Caki2 (cell line): ENCODE measurements at regions not wholly inside any gene's neighbourhood (a gene's known extent, or its start where the extent isn't known, plus 50 kb on each side); places are given as distances from the start of the nearest gene placed in this dataset.

Experiments used
- DNase-seq: peaks from one replicate; pipeline ENCODE4 v3.0.0-alpha.2; 2015; ENCODE audit warnings: low read depth
- in situ Hi-C: cut with HindIII; loops from 2 replicates; pipeline ENCODE4 v1.10.0; 2016; ENCODE audit warnings: low sequenced_read_pairs, low pct_unique_long_range_greater_than_20kb, mixed read lengths

DNA sequence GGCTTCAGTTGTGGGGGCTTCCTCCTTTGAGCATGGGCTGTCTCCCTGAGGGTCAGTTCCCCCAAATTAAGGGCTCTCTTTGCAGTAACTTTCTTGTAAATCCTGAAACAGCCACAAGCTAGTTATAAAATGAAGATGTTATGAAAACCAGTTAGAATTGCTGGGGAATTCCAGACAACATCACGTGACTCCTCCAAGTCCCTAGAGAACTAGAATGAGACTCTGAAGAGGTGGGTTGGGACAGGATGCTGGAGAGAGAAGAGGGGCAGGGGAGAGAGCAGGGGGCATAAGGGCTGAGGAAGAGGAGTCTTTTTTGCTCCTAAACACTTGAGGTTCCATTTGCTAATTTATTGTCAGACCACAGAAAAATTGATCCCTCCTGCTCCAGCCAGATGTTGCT, 380.3 kb downstream of the DHX35 start:
- in situ Hi-C loops: no loop called here

DNA sequence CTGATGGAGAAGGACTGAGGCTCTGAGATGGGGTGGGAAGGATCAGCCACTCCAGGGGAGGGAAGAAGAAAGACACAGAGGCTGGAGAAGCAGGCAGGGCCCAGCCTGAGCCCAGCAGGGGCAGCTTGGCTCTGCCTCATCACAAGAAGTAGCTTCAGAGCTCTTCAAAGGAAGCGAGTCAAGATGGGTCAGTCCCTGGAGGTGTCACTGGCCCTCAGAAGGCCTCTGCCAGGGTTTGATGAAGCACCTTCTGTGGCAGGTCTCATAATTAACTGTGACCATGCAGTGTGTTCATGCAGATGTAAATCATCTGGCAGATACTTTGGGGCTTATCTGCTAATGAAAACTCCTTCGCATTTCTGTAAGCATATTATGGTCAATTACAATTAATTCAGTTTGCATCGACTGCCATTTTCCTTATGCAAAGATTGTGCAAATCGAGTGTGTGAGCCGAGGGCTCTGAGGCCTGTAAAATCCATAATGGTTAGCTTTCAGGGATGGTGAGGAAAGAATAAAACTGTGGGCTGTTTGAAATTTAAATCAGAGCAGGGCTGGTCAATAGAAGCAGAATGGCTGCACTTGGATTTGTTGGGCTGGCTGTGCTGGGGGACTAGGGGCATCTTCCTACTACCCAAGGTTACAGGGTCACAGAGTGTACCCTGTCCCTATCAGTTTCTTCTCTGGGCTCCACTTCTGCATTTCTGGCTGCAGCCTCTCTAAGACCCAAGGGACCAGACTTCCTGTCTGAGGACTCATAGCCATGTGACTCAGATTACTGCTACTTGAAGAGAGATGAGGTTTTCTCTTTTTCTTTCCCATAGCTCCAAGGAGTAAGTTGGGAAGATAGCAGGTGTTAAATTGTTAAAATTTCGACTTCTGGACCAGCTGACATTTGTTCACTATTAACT, 376.6 kb downstream of the DHX35 start:
- no peak for DNase-seq
- in situ Hi-C loops: no loop called here

More for the DNA sequence above, 380.3 kb downstream of the DHX35 start:
- no peak for DNase-seq

DNA sequence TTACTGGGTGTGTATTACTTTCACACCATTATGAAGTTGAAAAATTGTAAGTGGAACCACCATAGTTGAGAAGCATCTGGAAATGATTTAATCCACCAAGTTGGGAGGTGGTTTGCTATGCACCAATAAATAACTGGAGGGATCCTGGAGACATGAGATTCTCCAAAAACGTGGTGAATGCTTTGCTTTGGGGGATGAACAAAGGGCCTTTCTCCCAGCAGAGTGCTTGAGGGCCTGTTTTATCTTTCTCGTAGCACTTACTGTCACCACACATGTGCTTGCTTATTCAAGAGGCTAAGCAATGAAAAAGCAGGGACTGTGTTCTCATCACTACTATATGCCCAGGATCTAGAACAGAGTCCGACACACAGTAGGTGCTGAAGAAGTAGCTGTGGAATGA, 371.1 kb downstream of the DHX35 start:
- in situ Hi-C loops: no loop called here
- DNase-seq: no peak

DNA sequence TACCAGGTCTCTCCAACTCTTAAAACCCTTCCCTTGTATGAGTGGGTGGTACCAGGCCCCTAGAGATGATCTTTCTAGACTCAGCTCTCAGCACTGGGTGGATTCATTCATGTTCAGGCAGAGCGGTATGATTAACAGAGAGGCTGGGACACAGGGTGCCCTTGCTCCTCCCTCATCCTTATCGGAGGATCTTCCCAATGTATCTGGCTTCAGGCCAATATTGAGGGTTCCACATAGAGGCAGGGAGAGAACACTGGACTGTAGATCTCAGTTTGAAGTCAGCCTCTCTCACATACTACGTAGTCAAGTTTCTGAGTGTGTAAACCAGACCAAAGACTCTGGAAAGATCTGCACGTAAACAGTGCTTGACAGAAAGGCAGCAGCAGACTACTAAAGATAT, 366.2 kb downstream of the DHX35 start:
- in situ Hi-C loops: no loop called here
- DNase-seq: no peak

DNA sequence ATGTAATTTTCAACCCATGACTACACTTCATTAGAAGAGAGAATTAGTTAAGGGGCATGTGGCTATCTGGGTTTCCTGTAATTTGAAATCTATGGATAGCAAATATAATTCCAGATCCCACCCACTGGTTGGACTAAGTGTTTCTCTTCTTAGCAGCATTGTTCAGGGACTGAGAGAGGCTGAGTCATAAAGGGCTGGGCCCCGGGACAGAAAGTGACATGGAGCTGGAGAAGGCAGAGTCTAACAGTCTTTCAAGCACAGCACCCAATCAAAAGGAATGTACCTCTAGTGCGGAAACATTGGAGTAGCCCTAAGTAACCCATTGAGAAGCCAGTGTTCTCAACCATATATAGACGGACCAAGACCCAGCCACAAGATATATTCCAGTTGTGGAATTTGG, 363.9 kb downstream of the DHX35 start:
- no peak for DNase-seq
- in situ Hi-C loops: no loop called here

DNA sequence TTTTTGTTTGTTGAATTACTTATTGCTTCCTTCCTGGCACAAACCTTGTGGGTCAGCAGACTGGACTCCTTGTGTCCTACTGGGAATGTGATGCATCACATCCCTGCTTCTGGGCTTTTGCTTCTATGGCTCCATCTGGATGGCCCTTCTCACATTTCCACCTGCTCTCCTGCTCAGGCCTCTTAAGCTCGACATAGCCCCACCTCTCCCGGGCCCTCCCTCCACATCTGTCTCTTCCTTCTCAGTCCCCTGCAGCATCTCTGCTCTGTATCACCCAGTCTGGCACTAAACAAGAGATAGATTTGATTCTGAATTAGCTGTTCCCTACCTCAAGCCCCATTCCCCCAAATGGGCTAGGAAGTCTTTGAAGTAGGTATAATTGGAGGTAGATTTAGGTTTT, 356.8 kb downstream of the DHX35 start:
- DNase-seq: no peak
- in situ Hi-C loops: no loop called here

DNA sequence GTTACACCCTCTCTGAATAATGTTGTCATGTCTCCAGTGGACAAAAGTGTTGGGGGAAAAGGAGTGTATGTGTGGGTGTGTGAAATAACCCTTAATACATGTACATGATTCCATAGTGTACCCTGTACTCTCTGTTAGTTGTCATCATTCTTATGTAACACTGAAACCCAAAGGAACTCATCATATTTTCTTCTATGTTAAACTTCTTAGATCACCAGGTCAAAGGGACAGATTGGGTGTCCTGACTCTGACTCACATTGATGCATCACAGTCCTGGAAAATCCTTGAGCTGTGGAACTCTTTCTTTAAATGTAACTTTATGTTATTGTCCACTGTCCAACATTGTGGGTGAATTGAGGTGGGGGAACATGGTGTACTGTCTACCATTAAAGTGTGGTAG, 350.5 kb downstream of the DHX35 start:
- no peak for DNase-seq
- in situ Hi-C loops: no loop called here

DNA sequence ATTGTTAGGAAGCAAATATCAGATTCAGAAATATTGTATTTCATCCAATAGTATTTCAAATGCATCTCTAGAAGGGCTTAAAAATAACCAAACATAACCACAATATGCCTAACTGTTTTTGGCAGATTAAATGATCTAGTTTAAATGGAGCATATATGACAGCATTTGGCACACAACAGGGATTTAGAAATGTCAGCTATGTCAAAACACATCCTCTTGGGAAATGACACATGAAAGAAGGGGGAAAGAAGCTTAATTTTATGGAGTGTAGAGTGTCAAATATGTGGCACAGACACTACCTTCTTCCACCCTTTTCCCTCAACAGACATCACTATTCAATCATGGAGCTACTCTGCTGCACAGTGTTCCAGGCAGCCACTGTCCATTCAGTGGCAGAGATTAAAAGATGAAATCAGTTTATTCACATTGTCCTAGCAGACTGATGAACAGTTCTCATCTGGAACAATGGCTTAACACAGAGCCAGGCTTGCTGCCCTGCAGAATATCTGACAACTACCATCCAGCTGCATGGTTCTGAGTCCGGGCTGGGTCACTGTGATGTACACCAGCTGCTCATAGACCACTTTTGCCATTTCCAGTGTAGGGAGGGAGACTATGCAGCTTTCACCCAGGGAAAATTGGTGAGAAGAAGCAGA, 349.8 kb downstream of the DHX35 start:
- in situ Hi-C loops: no loop called here

DNA sequence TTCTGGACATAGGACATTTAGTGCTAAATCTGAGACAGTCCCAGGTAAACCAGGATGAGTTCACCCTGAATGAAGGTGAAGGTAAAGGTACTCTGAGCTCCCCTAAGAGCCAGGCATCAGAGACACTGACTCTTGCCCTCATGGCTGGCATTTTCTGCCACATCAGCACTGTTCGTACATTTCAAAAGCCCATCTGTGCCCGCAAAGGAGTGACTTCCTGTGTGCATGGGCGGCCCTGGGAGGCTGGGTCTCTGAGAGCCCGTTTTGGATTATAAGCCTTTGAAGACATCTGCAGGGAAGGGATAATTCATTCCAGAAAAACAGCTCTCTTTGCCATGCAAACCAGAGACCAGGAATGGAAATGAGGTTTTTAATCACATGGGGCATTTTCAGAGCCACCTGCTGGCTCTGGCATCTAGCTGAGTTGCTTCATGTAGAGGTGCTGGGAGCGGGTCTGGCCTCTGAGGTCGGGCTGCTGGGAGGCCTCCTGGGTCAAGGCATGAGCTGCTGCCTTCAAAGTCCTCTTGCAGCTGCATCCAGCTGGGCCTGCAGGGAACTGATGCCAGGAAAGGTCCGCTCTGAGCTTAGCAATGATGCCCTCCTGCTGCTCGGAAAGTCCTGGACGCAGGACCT, 348.3 kb downstream of the DHX35 start:
- DNase-seq: no peak
- in situ Hi-C loops: no loop called here

More for the DNA sequence above, 349.8 kb downstream of the DHX35 start:
- no peak for DNase-seq

DNA sequence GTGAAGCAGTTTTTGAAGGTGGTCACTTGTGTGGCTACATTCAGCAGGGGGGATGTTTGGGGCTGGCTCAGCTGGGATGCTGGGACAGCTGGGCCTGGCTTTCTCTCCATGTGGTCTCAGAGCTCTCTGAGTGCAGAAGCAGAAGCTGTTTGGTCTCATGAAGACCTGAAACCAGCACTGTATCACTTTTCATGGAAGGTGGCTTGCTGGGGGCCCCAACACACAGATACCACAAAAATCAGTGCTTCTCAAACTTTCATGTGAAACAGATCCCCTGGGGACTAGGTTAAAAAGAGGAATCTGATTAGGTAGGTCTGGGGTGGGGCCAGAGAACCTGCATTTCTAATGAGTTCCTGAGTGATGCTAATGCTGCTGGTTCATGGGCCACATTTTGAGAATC, 347.3 kb downstream of the DHX35 start:
- no peak for DNase-seq
- in situ Hi-C loops: no loop called here

DNA sequence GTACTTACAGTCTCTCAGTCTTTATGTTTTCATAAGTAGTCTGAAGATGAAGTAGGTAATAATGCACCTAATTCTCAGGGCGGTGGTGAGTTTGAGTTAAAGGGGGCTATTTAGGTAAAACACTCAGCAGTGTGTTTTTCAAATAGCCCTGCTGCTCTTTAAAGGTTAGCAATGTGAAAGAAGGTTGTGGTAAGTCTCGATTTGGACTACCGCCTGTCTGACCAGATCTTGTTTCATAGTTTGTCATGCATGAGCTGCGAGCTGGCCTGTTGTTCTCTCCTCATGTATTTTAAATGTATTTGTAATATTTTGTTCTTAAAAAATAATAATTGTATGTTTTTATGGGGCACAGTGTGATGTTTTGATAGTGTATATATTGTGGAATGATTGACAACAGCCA, 340.2 kb downstream of the DHX35 start:
- in situ Hi-C loops: no loop called here
- no peak for DNase-seq

DNA sequence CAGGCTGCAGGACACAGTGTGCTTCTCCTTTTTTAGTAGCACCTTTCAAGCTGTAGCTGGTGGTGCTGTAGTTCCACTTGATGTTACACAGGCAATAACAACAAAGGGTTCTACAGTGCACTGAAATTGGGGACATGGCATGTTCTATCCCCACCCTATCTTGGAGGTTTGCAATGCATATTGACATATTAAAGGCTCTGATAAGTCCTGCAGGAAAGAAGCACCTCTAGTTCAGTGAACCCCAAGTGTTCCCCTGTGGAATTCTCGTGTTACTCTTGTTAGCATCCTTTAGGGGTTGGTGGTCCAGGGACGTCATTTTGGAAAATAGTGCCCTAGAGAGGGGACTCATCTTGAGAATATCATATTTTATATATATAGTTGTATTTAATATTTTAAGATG, 337.6 kb downstream of the DHX35 start:
- DNase-seq: no peak
- in situ Hi-C loops: no loop called here

DNA sequence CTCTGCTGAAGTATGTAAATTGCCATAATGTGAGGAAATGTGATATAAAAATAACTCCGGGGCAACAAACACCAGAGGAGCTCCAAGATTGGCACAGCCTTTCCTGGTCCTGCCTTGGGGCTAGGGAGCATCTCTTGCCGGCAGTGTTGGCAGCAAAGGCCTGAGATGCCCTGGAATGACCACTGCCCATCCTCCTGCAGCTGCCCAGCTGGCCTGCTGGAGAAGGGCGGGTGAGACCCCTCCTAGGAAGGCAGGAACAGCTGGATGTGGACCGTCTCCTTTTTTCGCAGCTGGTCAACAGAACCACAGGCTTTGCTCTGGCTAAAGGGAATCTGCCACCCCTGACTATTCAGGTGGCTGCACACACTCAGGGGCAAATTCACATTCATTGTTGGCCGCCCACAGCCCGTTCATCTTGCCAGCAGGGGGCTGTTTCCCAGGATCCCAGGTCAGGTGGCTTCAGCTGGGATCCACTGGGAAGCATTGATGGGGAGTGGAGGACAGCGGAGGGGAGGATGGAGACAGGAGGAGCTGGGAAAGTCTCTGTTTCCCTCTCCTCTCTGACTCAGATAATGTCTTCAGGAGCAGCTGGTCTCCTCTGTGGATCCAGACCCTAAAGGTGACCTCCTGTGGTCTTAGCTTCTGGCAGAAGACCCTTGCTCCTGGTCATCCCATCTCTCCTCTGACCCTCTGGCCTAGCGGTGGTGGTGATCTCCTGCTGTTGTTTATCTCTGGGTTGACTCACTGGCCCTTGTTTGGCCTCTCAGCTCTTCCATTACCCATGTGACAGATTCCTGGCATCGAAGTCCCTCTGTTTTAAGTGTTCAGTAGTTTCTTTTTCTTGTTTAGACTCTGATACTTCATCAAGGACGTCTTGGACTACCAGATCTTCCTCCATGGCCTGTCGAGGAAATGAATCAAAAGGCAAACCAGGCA, 336.7 kb downstream of the DHX35 start:
- in situ Hi-C loops: no loop called here
- DNase-seq: no peak

DNA sequence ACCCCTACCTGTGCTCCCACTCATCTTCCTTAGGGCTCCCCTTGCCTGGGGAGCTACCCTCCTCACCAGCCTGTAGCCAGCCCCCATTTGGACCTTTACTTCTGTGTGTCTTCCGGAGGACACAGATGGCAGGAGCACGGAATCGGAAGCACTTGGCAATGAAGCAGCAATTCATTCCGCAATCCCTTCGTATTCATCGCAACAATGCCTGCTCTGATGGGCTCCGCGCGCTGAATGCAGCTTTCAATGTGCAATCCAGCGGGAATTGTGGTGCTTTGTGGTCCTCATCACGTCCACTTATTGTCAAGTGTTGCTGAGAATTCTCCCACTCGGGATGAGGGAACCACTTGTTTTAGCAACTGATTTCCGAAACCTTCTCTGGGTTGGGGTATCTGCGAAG, 336.0 kb downstream of the DHX35 start:
- in situ Hi-C loops: no loop called here

DNA sequence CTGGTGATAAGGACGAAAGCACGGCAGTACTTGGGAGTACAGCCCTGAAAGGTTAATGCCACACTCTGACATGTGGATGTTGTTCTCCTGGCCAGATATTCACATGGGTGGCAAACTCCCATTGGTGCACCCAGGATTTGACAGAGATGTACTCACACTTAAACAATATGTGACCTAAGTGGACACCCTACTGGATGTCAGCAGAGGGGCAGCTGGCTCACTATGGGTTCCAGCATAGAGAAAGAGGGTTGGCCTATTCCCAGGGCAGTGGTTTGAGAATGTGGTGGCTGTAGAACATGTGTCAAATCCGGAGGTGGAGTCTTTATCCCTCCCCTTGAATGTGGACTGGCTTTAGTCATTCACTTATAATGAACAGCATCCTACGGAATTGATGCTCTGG, 333.2 kb downstream of the DHX35 start:
- in situ Hi-C loops: no loop called here

More for the DNA sequence above, 336.0 kb downstream of the DHX35 start:
- DNase-seq: no peak

DNA sequence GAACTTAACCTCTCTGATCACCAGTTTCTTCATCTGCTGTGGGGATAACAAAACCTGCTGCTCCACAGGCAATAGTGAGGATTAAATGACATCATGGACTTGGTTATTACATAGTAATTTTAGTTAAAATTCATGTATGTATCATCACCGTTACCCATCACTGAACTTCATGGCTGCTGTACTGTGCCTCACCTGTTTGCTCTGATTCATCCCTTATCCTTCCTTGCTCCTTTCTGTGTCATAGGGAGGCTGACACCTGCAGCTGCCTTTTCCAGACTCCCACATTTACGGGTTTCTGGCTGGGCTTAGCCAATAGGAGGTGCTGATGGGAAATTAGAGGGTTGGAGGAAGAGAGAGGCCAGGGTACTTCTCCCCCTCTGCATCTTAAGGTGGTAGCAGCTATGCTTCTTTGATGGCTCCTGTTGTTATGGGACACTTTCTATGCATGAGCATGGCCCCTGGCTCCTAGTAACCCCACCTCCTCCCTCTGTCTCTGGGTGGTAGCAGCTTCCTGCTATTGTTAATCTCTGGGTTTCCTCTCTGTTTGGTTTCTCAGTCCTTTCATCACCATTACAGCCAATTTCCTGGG, 332.1 kb downstream of the DHX35 start:
- in situ Hi-C loops: no loop called here
- no peak for DNase-seq

More for the DNA sequence above, 333.2 kb downstream of the DHX35 start:
- no peak for DNase-seq

DNA sequence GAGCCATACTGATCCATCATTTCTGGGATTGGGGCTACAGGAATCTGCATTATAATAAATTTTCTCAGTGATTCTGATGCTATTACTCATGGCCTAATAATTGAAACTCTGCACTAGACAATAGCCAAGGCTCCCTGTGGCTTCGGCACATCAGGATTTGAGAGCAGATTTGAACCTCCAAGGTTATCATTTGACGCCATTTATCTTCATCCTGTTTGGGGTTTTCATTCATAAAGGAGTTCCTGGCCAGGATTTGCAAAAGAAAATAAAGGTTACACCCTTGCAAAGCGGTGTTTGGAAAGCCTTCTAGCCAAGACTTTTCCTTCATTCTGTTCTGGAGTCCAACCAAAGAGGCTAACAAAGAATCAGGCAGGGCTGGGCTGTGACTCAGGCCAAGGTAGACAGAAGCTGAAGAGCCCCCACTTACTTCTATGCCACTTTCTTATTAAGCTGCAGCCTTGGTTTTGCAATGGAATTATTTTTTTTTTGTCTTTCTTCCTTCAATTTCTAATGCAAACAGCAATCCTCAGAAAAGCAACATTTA, 330.1 kb downstream of the DHX35 start:
- DNase-seq: no peak
- in situ Hi-C loops: no loop called here

DNA sequence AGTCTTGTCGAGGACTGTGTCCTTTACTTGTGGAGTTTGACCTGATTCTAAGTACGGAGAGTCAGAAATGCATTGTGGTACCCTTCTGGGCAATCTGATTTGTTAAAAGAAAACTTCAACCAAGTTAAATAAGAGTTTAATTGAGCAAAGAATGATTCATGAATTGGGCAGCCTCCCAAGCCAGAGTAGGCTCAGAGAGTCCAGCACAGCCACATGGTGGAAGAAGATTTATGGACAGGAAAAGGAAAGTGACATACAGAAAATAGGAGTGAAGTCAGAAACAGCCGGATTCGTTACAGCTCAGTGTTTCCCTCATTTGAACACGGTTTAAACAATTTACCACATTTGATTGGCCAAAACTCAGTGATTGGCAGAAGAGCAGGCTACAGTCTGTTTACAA, 329.2 kb downstream of the DHX35 start:
- in situ Hi-C loops: no loop called here
- DNase-seq: peak; percentile 64
